ENCODE measurements at regions not wholly inside any gene's neighbourhood (a gene's known extent, or its start where the extent isn't known, plus 50 kb on each side); places are given as distances from the start of the nearest gene placed in this dataset.

DNA sequence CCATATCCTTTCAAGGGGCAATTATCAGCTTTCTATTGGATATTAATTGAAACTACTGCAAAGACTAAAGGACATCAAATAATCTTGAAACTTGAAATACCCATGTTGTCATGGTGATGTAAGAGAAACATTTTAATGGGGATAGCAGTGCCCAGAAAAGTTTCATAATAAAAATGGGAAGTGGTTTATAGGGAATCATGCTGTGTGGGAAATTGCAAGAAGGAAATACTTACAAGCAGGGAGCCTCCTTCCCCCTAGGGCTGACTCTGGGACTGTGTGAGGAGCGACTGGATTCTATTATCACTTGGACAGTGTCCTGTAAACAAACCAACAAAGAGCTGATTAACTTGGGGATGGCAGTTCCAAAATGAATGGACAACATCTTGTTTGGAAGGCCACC lies 1393.1 kb upstream of the GOT2 start:
- TF ChIP-seq CTCF (IDR thresholded peaks at IDR 0.05 in 8 of 11, conservative IDR thresholded peaks at IDR 0.05 in 3 of 11): no peak
- TF ChIP-seq POLR2AphosphoS5 (IDR thresholded peaks at IDR 0.05): no peak
- TF ChIP-seq POLR2A (IDR thresholded peaks at IDR 0.05): no peak
